Tibial nerve (tissue), 4 donors: ENCODE measurements at regions not wholly inside any gene's neighbourhood (a gene's known extent, or its start where the extent isn't known, plus 50 kb on each side); places are given as distances from the start of the nearest gene placed in this dataset.
A peak's percentile ranks its signal among the peaks of the same experiment; 100 is the strongest.

Experiments used
- DNase-seq, 2 donors: peaks; one replicate each; pipeline ENCODE4 v3.0.0-alpha.2; 2019; ENCODE audit warnings: low spot score in 2 of 2
- H3K27ac ChIP-seq, 4 donors: fragments of 200-600 bp; sonication (generic) in 3 of 4; one replicate each; pipeline ENCODE4 v1.5.1; 2017 to 2019; ENCODE audit warnings: mild to moderate bottlenecking in 1 of 4
- H3K27me3 ChIP-seq, 2 donors: fragments of 200-600 bp; sonication (generic) in 1 of 2; one replicate each; pipeline versions ENCODE4 v1.5.1 to v1.6.0; 2017 to 2019
- H3K36me3 ChIP-seq, 3 donors: fragments of 200-600 bp; sonication (generic); one replicate each; pipeline ENCODE4 v1.5.1; 2018 to 2019
- H3K4me1 ChIP-seq, 4 donors: fragments of 200-600 bp; sonication (generic) in 3 of 4; one replicate each; pipeline ENCODE4 v1.5.1; 2017 to 2019
- H3K4me3 ChIP-seq, 4 donors: fragments of 200-600 bp; sonication (generic) in 3 of 4; one replicate each; pipeline ENCODE4 v1.5.1; 2017 to 2019; ENCODE audit warnings: mild to moderate bottlenecking in 1 of 4, moderate library complexity in 1 of 4
- H3K9me3 ChIP-seq, 4 donors: fragments of 200-600 bp; sonication (generic) in 3 of 4; one replicate each; pipeline ENCODE4 v1.5.1; 2017 to 2019
- EP300 ChIP-seq, 2 donors: sonication (generic); formaldehyde crosslinking; IDR thresholded peaks; one replicate each; pipeline ENCODE4 v1.6.1; 2017; ENCODE audit warnings: antibody characterized with exemption in 2 of 2, mild to moderate bottlenecking in 1 of 2
- POLR2A ChIP-seq, 2 donors: fragments of 450-650 bp; IDR thresholded peaks; one replicate each; pipeline ENCODE4 v1.6.1; 2017; ENCODE audit warnings: antibody characterized with exemption in 2 of 2, mild to moderate bottlenecking in 2 of 2, moderate library complexity in 2 of 2
- WGBS, 2 donors: methylation state at CpG; one replicate each; pipeline ENCODE4 v1.1.5; 2018; 5-methylcytosine and 5-hydroxymethylcytosine counted together
- TF ChIP-seq, protein P1 (sequence below), 5 experiments: fragments of 200-600 bp in 3 of 5; fragments of 450-650 bp in 2 of 5; sonication (generic) in 3 of 5; IDR thresholded peaks; one replicate each; pipeline ENCODE4 v1.5.1; 2016 to 2019; ENCODE audit warnings: antibody characterized with exemption in 5 of 5, mild to moderate bottlenecking in 3 of 5, moderate library complexity in 2 of 5

DNA sequence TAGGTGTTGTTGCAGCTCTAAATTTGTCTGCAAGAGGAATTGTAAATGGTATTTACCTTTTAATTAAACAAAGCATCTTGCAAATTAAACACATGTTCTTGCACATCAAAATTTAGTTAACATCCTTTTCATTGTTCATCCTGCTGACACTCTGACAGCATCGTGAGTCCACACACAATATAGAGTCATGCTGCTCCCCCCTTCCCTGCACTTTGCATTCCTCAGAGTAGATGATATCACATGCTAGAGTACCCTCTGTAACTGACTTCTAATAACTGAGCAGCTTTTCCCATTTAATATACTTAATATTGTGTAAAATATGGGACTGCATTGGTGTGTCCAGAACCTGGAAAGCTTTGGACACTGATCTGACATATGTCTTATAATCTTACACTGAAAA, 138.8 kb upstream of the DPYD start:
- H3K4me1 ChIP-seq, result peaks cover 0 to under 1% (median 0%) of the 10 kb centered on the region in 4 donors

DNA sequence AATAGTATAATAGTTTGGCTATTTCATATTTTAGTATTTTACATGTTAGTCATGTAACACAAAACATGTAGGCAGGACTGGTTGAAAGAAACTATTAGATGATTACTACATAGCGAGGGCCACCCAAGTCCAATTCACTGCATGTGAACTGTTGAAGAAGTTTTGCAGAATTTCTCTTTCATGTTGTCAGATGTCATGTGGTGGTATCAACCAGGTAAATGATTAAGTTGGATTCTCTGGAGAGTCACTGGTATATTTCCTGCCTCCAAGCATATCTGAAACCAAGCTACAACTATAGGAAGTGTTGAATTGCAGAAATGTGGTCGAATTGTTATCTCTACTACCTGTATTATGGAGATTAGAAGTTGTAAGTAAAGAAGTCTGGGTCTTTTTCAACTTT, 137.8 kb upstream of the DPYD start:
- Histone ChIP-seq H3K36me3 (no peaks in the 10 kb centered on the region), H3K9me3 (no peaks in the 10 kb centered on the region), H3K27me3 (peaks cover 0 to 9% of the 10 kb centered on the region in 2 donors), H3K27ac (no peak overlapping the region), H3K4me1 (peaks cover 0 to 10% (median 2%) of the 10 kb centered on the region in 4 donors), H3K4me3 (no peak overlapping the region)
- WGBS, 2 donors, result 77 to 78% methylated on average over 2 of the region's 2 CpGs
- no peak for DNase-seq
- TF ChIP-seq, protein P1, sequence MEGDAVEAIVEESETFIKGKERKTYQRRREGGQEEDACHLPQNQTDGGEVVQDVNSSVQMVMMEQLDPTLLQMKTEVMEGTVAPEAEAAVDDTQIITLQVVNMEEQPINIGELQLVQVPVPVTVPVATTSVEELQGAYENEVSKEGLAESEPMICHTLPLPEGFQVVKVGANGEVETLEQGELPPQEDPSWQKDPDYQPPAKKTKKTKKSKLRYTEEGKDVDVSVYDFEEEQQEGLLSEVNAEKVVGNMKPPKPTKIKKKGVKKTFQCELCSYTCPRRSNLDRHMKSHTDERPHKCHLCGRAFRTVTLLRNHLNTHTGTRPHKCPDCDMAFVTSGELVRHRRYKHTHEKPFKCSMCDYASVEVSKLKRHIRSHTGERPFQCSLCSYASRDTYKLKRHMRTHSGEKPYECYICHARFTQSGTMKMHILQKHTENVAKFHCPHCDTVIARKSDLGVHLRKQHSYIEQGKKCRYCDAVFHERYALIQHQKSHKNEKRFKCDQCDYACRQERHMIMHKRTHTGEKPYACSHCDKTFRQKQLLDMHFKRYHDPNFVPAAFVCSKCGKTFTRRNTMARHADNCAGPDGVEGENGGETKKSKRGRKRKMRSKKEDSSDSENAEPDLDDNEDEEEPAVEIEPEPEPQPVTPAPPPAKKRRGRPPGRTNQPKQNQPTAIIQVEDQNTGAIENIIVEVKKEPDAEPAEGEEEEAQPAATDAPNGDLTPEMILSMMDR (IDR thresholded peaks at IDR 0.05), result no peak
- TF ChIP-seq EP300 (IDR thresholded peaks at IDR 0.05) (no peak), POLR2A (IDR thresholded peaks at IDR 0.05) (no peak)

More for the DNA sequence above, 138.8 kb upstream of the DPYD start:
- no peak for DNase-seq
- no peak overlapping the region for H3K4me3 ChIP-seq
- no peaks in the 10 kb centered on the region for H3K9me3 ChIP-seq
- no peak overlapping the region for H3K27ac ChIP-seq
- peaks cover 0 to 5% of the 10 kb centered on the region in 2 donors for H3K27me3 ChIP-seq
- WGBS, 2 donors, result 52 to 62% methylated on average over 1 of the region's 1 CpG
- TF ChIP-seq POLR2A (IDR thresholded peaks at IDR 0.05) (no peak), EP300 (IDR thresholded peaks at IDR 0.05) (no peak)
- TF ChIP-seq, protein P1 (IDR thresholded peaks at IDR 0.05), result no peak
- no peaks in the 10 kb centered on the region for H3K36me3 ChIP-seq

DNA sequence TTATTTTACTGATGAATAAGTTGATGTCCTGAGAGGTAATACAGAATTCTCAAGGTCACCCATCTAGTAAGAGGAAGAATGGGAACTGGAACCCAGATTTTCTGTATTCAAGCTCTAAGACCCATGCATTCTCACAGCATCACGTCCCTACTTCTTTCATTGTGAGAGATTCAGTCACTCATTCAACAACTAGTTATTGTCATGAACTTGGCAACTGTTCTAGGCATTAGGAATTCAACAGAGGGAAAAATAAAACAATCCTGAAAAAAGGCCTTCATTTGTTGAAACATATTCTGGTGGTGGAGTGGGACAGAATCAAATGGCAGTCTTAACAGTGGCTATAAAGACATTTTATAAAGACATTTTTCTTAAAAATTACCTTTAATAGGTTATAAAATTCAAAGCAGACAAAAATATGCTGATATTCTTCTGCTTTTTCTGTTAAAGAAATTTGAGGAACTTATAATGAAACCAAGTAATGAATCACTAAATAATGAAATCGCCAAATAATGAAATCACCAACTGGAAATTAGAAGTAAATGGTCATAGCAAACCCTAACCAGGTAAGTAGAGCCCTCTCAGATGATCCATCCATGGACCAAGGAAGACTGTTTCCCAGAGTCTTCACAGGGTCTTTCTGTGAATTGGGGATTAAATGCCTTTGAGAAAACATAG, 136.5 kb upstream of the DPYD start:
- Histone ChIP-seq H3K27ac (peak overlapping the region in 1 of 4 donors; percentile 41), H3K36me3 (no peaks in the 10 kb centered on the region), H3K9me3 (no peaks in the 10 kb centered on the region), H3K4me3 (no peak overlapping the region), H3K27me3 (peaks cover 0 to 10% of the 10 kb centered on the region in 2 donors), H3K4me1 (peaks cover 0 to 22% (median 7%) of the 10 kb centered on the region in 4 donors)
- no peak for DNase-seq
- TF ChIP-seq POLR2A (IDR thresholded peaks at IDR 0.05) (no peak), EP300 (IDR thresholded peaks at IDR 0.05) (no peak)
- TF ChIP-seq, protein P1 (IDR thresholded peaks at IDR 0.05), result no peak
- 67 to 71% methylated on average over 2 of the region's 2 CpGs for WGBS, 2 donors

DNA sequence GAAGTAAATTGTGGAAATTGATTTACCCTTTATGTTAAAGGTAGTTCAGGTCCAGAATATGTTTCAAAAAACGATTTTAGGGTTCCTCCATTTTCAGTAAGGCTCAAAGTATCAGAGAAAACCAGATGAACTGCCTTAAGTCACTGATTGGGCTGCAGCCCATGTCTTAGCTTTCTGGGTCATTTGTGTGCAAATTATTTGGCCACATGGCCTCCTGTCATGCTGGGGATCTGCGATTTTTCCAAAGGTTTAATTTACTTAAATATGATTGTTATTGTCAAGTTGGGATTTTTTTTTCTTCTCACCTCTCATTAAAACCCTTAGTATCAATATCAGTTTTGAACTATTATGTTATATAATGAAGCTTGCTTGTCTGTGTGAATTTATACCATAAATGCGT, 135.9 kb upstream of the DPYD start:
- Histone ChIP-seq H3K4me3 (no peak overlapping the region), H3K36me3 (no peaks in the 10 kb centered on the region), H3K9me3 (no peaks in the 10 kb centered on the region), H3K27ac (peak overlapping the region in 1 of 4 donors; percentile 41), H3K4me1 (peaks cover 0 to 22% (median 7%) of the 10 kb centered on the region in 4 donors), H3K27me3 (peaks cover 0 to 11% of the 10 kb centered on the region in 2 donors)
- WGBS, 2 donors, result 62 to 65% methylated on average over 3 of the region's 3 CpGs
- no peak for TF ChIP-seq POLR2A (IDR thresholded peaks at IDR 0.05)
- TF ChIP-seq, protein P1 (IDR thresholded peaks at IDR 0.05), result no peak
- no peak for TF ChIP-seq EP300 (IDR thresholded peaks at IDR 0.05)
- DNase-seq, result no peak

DNA sequence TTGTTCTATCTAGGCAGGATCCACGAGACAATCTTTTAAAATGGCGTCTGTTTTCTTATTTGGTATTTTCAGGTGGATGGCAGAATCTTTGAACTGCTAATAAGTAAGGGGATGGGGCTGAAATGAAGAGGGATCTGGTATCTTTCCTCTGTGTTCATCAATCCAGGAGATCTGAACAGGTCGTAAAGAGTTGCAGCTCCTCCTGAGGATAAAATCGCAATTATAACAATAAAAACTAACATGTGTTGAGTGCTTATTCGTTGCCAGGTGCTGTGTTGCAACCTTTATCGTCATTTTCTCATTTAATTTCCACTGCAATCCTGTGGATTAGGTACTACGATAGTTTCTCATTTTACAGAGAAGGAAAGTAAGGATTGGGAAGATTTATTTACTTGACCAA, 134.6 kb upstream of the DPYD start:
- TF ChIP-seq EP300 (IDR thresholded peaks at IDR 0.05) (no peak), POLR2A (IDR thresholded peaks at IDR 0.05) (no peak)
- TF ChIP-seq, protein P1 (IDR thresholded peaks at IDR 0.05), result no peak
- peaks cover 0 to 13% of the 10 kb centered on the region in 2 donors for H3K27me3 ChIP-seq

More for the DNA sequence above, 134.6 kb upstream of the DPYD start:
- DNase-seq, result no peak
- H3K4me3 ChIP-seq, result no peak overlapping the region
- WGBS, 2 donors, result 82 to 84% methylated on average over 7 of the region's 7 CpGs
- peaks cover 0 to 22% (median 7%) of the 10 kb centered on the region in 4 donors for H3K4me1 ChIP-seq
- no peaks in the 10 kb centered on the region for H3K36me3 ChIP-seq
- H3K27ac ChIP-seq, result peak overlapping the region in 1 of 4 donors; percentile 32
- no peaks in the 10 kb centered on the region for H3K9me3 ChIP-seq
